ENCODE measurements at regions not wholly inside any gene's neighbourhood (a gene's known extent, or its start where the extent isn't known, plus 50 kb on each side); places are given as distances from the start of the nearest gene placed in this dataset.

DNA sequence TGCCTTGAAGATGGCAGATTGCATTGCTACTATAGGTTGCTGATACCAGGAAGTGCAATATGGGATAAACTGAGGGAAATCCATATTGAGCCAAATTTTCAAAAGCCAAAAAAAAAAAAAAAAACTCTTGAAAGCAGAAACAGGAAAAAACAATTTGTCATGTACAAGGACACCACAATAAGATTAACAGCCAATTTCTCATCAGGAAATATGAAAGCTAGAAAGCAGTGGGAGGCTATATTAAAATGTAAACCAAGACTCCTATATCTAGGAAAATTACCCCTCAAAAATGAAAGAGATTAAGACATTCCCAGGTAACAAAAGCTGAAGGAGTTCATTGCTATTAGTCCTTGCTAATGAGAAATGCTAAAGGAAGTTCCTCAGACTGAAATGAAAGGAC, 462.8 kb upstream of the DPH6 start:
- no peak overlapping the region for H4K5ac ChIP-seq (ENCODE audit: low read depth, low read length)
- H2AFZ ChIP-seq (replicated peaks; ENCODE audit: low read length, poor library complexity): no peak overlapping the region
- H3K9ac ChIP-seq (ENCODE audit: low read depth, low read length): no peak overlapping the region
- CTCF ChIA-PET: interaction anchor here (0.6 kb wide), 1 partner anchor 202 kb away, joined by 4 read pairs; no protein-coding TSS in a partner anchor
- H3K4me1 ChIP-seq (ENCODE audit: control insufficient read depth, insufficient read depth, low read length): no peaks in the 10 kb centered on the region
- POLR2A ChIA-PET (ENCODE audit: unreplicated experiment): interaction anchor here (0.7 kb wide), 1 partner anchor 322 kb away, joined by 16 read pairs; no protein-coding TSS in a partner anchor
- no peak overlapping the region for H2BK15ac ChIP-seq (ENCODE audit: low read depth, low read length)
- H3K23ac ChIP-seq (ENCODE audit: low read depth, low read length): no peak overlapping the region
- in situ Hi-C loops (cut with MboI; ENCODE audit: low sequenced_read_pairs) (no loop called here), intact Hi-C loops (cut with micrococcal nuclease) (no loop called here), dilution Hi-C loops (cut with HindIII; ENCODE audit: low sequenced_read_pairs, unreplicated experiment) (no loop called here)
- no peaks in the 10 kb centered on the region for H3K79me1 ChIP-seq (ENCODE audit: low read depth in 1 of 2, low read length in 2 of 2)
- H3K27me3 ChIP-seq (ENCODE audit: control insufficient read depth, insufficient read depth, low read length): no peaks in the 10 kb centered on the region
- no peak overlapping the region for H3K18ac ChIP-seq (ENCODE audit: low read depth, low read length)
- no peak overlapping the region for H2AK9ac ChIP-seq (replicated peaks; ENCODE audit: low read depth, low read length, poor library complexity)
- no peak overlapping the region for H3K4me3 ChIP-seq (ENCODE audit: insufficient read depth, low read depth, low read length)
- ATAC-seq (ENCODE audit: low read depth) (no peak), DNase-seq (no peak)
- H3K14ac ChIP-seq (replicated peaks; ENCODE audit: low read depth, low read length): no peak overlapping the region
- H4K91ac ChIP-seq (ENCODE audit: insufficient read depth, low read depth, low read length): no peak overlapping the region
- H2BK20ac ChIP-seq (ENCODE audit: low read depth, low read length): no peak overlapping the region
- H2BK120ac ChIP-seq (ENCODE audit: low read depth, low read length): no peak overlapping the region
- H4K20me1 ChIP-seq (ENCODE audit: insufficient read depth, low read length): no peaks in the 10 kb centered on the region
- TF ChIP-seq FOS (IDR thresholded peaks at IDR 0.05; ENCODE audit: low read depth, low read length): no peak
- TF ChIP-seq ELK1 (IDR thresholded peaks at IDR 0.05; ENCODE audit: borderline replicate concordance, low read depth, low read length): no peak
- TF ChIP-seq SMC3 (IDR thresholded peaks at IDR 0.05; ENCODE audit: low read depth, low read length): no peak
- TF ChIP-seq CHD1 (IDR thresholded peaks at IDR 0.05; ENCODE audit: low read depth, low read length): no peak
- TF ChIP-seq POLR2A (IDR thresholded peaks at IDR 0.05; ENCODE audit: low read depth, low read length): no peak
- TF ChIP-seq CEBPB (IDR thresholded peaks at IDR 0.05; ENCODE audit: low read depth, low read length): no peak
- TF ChIP-seq, protein P1, sequence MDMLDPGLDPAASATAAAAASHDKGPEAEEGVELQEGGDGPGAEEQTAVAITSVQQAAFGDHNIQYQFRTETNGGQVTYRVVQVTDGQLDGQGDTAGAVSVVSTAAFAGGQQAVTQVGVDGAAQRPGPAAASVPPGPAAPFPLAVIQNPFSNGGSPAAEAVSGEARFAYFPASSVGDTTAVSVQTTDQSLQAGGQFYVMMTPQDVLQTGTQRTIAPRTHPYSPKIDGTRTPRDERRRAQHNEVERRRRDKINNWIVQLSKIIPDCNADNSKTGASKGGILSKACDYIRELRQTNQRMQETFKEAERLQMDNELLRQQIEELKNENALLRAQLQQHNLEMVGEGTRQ (IDR thresholded peaks at IDR 0.05; ENCODE audit: low read depth, low read length): no peak
- no peak for TF ChIP-seq MAFK (IDR thresholded peaks at IDR 0.05; ENCODE audit: low read depth, low read length)
- TF ChIP-seq, protein P2, sequence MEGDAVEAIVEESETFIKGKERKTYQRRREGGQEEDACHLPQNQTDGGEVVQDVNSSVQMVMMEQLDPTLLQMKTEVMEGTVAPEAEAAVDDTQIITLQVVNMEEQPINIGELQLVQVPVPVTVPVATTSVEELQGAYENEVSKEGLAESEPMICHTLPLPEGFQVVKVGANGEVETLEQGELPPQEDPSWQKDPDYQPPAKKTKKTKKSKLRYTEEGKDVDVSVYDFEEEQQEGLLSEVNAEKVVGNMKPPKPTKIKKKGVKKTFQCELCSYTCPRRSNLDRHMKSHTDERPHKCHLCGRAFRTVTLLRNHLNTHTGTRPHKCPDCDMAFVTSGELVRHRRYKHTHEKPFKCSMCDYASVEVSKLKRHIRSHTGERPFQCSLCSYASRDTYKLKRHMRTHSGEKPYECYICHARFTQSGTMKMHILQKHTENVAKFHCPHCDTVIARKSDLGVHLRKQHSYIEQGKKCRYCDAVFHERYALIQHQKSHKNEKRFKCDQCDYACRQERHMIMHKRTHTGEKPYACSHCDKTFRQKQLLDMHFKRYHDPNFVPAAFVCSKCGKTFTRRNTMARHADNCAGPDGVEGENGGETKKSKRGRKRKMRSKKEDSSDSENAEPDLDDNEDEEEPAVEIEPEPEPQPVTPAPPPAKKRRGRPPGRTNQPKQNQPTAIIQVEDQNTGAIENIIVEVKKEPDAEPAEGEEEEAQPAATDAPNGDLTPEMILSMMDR (conservative IDR thresholded peaks at IDR 0.05; ENCODE audit: low read depth, low read length): no peak
- TF ChIP-seq RCOR1 (IDR thresholded peaks at IDR 0.05; ENCODE audit: insufficient replicate concordance, low read length): no peak
- TF ChIP-seq RAD21 (IDR thresholded peaks at IDR 0.05; ENCODE audit: low read length): no peak
- no peak for TF ChIP-seq RFX5 (IDR thresholded peaks at IDR 0.05; ENCODE audit: low read depth, low read length)
- TF ChIP-seq MAZ (IDR thresholded peaks at IDR 0.05; ENCODE audit: borderline replicate concordance, low read depth, low read length): no peak
- TF ChIP-seq BHLHE40 (IDR thresholded peaks at IDR 0.05; ENCODE audit: low read depth, low read length): no peak
- TF ChIP-seq MXI1 (IDR thresholded peaks at IDR 0.05; ENCODE audit: borderline replicate concordance, low read depth, low read length): no peak
- TF ChIP-seq NFE2L2 (IDR thresholded peaks at IDR 0.05; ENCODE audit: low read depth, low read length): no peak
- no peak overlapping the region for H3K4ac ChIP-seq (ENCODE audit: low read depth, low read length)
- H3K27ac ChIP-seq (ENCODE audit: insufficient read depth, low read length): no peak overlapping the region
- no TSS peak for BruUV-seq (replicated peaks)
- H3K56ac ChIP-seq (ENCODE audit: extremely low read depth, insufficient read depth, low read length): no peak overlapping the region
- H4K8ac ChIP-seq (ENCODE audit: low read depth in 2 of 2, low read length in 2 of 2): no peak overlapping the region
- H2AK5ac ChIP-seq (ENCODE audit: low read depth, low read length): no peak overlapping the region
- H3K36me3 ChIP-seq (ENCODE audit: control insufficient read depth, insufficient read depth, low read length): no peaks in the 10 kb centered on the region
- H3K9me1 ChIP-seq (ENCODE audit: insufficient read depth, low read length): no peaks in the 10 kb centered on the region; the same call in 1 of the 2 replicates
- no peak overlapping the region for H3K4me2 ChIP-seq (ENCODE audit: low read depth, low read length)
- no peak overlapping the region for H2BK5ac ChIP-seq (ENCODE audit: low read depth, low read length, poor library complexity, severe bottlenecking)
- no peaks in the 10 kb centered on the region; the same call in 1 of the 2 replicates for H3K9me3 ChIP-seq (ENCODE audit: control insufficient read depth, insufficient read depth, low read length)

All from IMR-90 (cell line).